ENCODE measurements at regions not wholly inside any gene's neighbourhood (a gene's known extent, or its start where the extent isn't known, plus 50 kb on each side); places are given as distances from the start of the nearest gene placed in this dataset.

DNA sequence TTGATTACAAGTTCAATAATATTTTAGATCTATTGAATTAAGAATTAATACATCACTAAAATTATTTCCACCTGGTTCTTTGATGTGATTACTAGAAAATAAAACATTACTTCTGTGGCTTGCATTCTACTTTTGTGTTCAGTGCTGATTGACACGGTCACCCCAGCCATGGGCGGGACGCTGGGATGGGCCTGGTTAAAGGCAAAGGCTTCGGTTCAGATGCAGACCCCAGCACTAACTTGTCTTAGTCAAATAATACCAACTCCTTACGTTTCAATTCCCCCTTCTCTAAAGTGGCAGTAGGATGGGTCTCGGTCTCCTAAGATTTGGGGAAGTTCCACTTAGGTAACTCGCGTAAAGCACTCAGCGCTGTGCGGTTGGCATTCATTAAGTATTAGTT, 144.9 kb downstream of the URI1 start:
- no peaks in the 10 kb centered on the region for H3K4me1 ChIP-seq (ENCODE audit: insufficient read depth, poor library complexity, severe bottlenecking)
- no peak for ATAC-seq (ENCODE audit: low read depth)
- H3K27ac ChIP-seq (ENCODE audit: poor library complexity, severe bottlenecking), result no peak overlapping the region
- H3K27me3 ChIP-seq (ENCODE audit: insufficient read depth, poor library complexity, severe bottlenecking), result no peaks in the 10 kb centered on the region
- H3K9me3 ChIP-seq (ENCODE audit: severe bottlenecking), result no peaks in the 10 kb centered on the region
- H3K36me3 ChIP-seq (ENCODE audit: low read depth), result no peaks in the 10 kb centered on the region
- no peak for DNase-seq (ENCODE audit: low spot score)
- TF ChIP-seq, protein P1, sequence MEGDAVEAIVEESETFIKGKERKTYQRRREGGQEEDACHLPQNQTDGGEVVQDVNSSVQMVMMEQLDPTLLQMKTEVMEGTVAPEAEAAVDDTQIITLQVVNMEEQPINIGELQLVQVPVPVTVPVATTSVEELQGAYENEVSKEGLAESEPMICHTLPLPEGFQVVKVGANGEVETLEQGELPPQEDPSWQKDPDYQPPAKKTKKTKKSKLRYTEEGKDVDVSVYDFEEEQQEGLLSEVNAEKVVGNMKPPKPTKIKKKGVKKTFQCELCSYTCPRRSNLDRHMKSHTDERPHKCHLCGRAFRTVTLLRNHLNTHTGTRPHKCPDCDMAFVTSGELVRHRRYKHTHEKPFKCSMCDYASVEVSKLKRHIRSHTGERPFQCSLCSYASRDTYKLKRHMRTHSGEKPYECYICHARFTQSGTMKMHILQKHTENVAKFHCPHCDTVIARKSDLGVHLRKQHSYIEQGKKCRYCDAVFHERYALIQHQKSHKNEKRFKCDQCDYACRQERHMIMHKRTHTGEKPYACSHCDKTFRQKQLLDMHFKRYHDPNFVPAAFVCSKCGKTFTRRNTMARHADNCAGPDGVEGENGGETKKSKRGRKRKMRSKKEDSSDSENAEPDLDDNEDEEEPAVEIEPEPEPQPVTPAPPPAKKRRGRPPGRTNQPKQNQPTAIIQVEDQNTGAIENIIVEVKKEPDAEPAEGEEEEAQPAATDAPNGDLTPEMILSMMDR (IDR thresholded peaks at IDR 0.05; ENCODE audit: poor library complexity, severe bottlenecking), result no peak
- no peak overlapping the region for H3K4me3 ChIP-seq (ENCODE audit: severe bottlenecking)

DNA sequence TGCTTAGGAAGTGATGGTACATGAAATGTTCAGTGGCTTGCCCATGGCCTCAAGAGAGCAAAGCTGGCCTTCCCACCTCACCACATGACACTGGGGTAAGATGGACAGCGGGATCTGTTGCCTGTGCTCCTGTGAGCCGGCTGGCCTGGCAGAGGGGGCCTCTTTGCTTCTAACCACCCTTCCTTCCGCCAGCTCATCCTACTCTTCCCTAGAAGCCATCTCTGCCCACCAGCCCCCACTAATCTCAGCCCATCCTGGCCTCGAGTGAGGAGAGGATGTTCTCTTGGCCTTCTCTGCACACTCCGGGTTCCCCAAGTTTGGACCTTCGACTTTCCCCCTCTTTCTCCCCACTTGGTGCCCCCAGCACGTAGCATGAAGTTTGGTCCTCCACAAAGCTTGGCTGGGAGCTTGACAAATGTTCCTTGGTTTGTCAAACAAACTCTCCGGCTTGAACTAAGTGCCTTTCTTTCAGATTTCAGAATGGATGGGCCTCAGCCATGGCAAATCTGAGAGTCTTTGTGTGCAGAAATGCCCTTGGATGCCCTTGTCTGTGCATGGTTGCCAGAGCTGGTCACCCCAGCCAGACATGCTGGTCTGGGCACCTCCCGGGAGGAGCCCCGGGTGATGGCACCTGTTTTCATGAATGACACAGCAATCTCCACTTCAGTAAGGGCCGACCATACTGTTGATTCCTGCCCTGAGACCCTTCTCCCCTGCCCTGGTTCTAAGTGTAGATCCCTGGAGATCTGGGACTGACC, 145.5 kb downstream of the URI1 start:
- H3K27ac ChIP-seq (ENCODE audit: poor library complexity, severe bottlenecking), result no peak overlapping the region

DNA sequence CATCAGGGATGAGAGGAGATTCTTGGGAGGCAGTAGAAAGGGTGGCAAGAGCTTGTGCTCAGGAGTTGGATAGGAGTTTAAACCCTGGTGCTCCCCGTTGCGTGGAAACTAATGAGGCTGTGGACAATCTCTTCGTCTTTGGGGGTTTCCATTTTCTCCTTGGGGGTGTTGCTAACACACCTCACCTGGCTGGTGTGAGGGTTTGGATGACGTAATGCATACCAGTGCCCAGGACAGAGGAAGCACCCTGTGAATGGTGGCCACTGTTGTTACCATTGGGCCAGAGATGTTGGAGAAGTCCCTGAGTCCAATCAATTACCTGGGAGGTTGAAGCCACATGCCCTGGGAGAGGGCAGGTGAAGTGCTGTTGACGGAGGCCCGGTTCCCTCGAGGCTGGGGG, 146.5 kb downstream of the URI1 start:
- DNase-seq (ENCODE audit: low spot score) (peak; percentile 6), ATAC-seq (ENCODE audit: low read depth) (no peak)
- Histone ChIP-seq H3K27me3 (ENCODE audit: insufficient read depth, poor library complexity, severe bottlenecking) (no peaks in the 10 kb centered on the region), H3K4me1 (ENCODE audit: insufficient read depth, poor library complexity, severe bottlenecking) (no peaks in the 10 kb centered on the region), H3K36me3 (ENCODE audit: low read depth) (no peaks in the 10 kb centered on the region), H3K4me3 (ENCODE audit: severe bottlenecking) (no peak overlapping the region), H3K9me3 (ENCODE audit: severe bottlenecking) (no peaks in the 10 kb centered on the region), H3K27ac (ENCODE audit: poor library complexity, severe bottlenecking) (no peak overlapping the region)
- TF ChIP-seq, protein P1 (IDR thresholded peaks at IDR 0.05; ENCODE audit: poor library complexity, severe bottlenecking), result no peak

More for the DNA sequence above, 145.5 kb downstream of the URI1 start:
- H3K9me3 ChIP-seq (ENCODE audit: severe bottlenecking), result no peaks in the 10 kb centered on the region
- no peaks in the 10 kb centered on the region for H3K4me1 ChIP-seq (ENCODE audit: insufficient read depth, poor library complexity, severe bottlenecking)
- H3K4me3 ChIP-seq (ENCODE audit: severe bottlenecking), result no peak overlapping the region
- no peaks in the 10 kb centered on the region for H3K27me3 ChIP-seq (ENCODE audit: insufficient read depth, poor library complexity, severe bottlenecking)
- TF ChIP-seq, protein P1 (IDR thresholded peaks at IDR 0.05; ENCODE audit: poor library complexity, severe bottlenecking), result no peak
- ATAC-seq (ENCODE audit: low read depth) (no peak), DNase-seq (ENCODE audit: low spot score) (peak; percentile 29)
- no peaks in the 10 kb centered on the region for H3K36me3 ChIP-seq (ENCODE audit: low read depth)

DNA sequence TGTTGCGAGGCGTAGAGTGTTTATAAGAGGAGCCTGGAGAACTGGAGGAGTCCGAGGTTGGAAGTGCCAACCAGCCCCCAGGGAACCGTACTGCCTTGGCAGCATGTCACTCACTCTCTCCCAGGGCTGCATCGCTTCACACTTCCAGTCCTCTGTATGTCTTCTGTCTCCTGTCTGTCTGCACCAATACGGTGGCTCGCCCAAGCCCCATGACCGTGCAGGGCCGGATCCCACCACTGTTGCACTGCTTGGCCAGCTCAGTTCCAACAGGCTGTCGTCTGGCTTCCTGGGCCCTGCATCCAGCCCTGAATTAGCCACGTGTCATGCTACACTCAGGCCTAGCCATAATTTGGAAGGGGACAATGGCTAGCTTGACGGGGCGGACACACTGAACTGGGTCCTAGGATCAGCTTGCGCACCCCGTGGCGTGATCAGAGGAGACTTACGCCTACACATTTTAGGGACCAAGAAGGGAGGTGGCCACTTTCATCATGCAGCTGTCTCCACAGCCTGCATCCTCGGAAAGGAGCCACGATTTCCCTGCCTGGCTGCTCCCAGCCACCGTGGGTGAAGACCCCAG, 147.1 kb downstream of the URI1 start:
- no peaks in the 10 kb centered on the region for H3K36me3 ChIP-seq (ENCODE audit: low read depth)
- no peak overlapping the region for H3K4me3 ChIP-seq (ENCODE audit: severe bottlenecking)
- no peaks in the 10 kb centered on the region for H3K4me1 ChIP-seq (ENCODE audit: insufficient read depth, poor library complexity, severe bottlenecking)
- DNase-seq (ENCODE audit: low spot score) (peak; percentile 38), ATAC-seq (ENCODE audit: low read depth) (no peak)
- H3K27ac ChIP-seq (ENCODE audit: poor library complexity, severe bottlenecking), result no peak overlapping the region
- H3K9me3 ChIP-seq (ENCODE audit: severe bottlenecking), result no peaks in the 10 kb centered on the region
- TF ChIP-seq, protein P1 (IDR thresholded peaks at IDR 0.05; ENCODE audit: poor library complexity, severe bottlenecking), result no peak
- H3K27me3 ChIP-seq (ENCODE audit: insufficient read depth, poor library complexity, severe bottlenecking), result no peaks in the 10 kb centered on the region

DNA sequence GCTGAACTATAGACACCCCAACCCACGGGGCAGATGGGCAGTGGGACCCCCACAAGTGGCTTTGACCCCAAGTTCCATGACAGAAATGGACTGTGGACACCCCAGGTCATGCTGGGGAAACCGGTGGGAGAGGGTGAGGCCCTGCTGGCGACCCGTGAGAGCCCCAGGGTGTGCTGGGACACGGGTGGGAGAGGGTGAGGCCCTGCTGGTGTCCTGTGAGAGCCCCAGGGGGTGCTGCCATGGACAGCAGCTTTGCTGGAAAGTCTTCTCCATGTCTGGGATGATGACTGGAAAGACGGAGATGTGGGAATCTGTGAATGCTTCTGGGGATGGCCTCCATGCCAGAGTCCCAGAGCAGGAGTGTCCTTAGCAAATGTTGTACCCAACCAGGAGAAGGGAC, 148.4 kb downstream of the URI1 start:
- Histone ChIP-seq H3K4me3 (ENCODE audit: severe bottlenecking) (no peak overlapping the region), H3K27ac (ENCODE audit: poor library complexity, severe bottlenecking) (no peak overlapping the region), H3K36me3 (ENCODE audit: low read depth) (no peaks in the 10 kb centered on the region), H3K4me1 (ENCODE audit: insufficient read depth, poor library complexity, severe bottlenecking) (no peaks in the 10 kb centered on the region), H3K27me3 (ENCODE audit: insufficient read depth, poor library complexity, severe bottlenecking) (no peaks in the 10 kb centered on the region), H3K9me3 (ENCODE audit: severe bottlenecking) (no peaks in the 10 kb centered on the region)
- ATAC-seq (ENCODE audit: low read depth) (no peak), DNase-seq (ENCODE audit: low spot score) (peak; percentile 31)
- TF ChIP-seq, protein P1 (IDR thresholded peaks at IDR 0.05; ENCODE audit: poor library complexity, severe bottlenecking), result no peak

Measured in RWPE2 (cell line).